ENCODE measurements at regions not wholly inside any gene's neighbourhood (a gene's known extent, or its start where the extent isn't known, plus 50 kb on each side); places are given as distances from the start of the nearest gene placed in this dataset.
"Not testable (repeated sequence)": the region's sequence is repeated elsewhere in the genome, so short reads cannot be mapped to it uniquely, and the experiment has no call there.

GRCh38 chr15:60283936-60284335 lies 113.8 kb downstream of the ANXA2 start:
- DNase-seq (ENCODE audit: low read depth): peak; percentile 18
- TF ChIP-seq, protein P1, sequence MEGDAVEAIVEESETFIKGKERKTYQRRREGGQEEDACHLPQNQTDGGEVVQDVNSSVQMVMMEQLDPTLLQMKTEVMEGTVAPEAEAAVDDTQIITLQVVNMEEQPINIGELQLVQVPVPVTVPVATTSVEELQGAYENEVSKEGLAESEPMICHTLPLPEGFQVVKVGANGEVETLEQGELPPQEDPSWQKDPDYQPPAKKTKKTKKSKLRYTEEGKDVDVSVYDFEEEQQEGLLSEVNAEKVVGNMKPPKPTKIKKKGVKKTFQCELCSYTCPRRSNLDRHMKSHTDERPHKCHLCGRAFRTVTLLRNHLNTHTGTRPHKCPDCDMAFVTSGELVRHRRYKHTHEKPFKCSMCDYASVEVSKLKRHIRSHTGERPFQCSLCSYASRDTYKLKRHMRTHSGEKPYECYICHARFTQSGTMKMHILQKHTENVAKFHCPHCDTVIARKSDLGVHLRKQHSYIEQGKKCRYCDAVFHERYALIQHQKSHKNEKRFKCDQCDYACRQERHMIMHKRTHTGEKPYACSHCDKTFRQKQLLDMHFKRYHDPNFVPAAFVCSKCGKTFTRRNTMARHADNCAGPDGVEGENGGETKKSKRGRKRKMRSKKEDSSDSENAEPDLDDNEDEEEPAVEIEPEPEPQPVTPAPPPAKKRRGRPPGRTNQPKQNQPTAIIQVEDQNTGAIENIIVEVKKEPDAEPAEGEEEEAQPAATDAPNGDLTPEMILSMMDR (IDR thresholded peaks at IDR 0.05; ENCODE audit: insufficient read depth, low read depth, low read length, missing control alignments): no peak
- H3K4me3 ChIP-seq (ENCODE audit: low read length): no peak overlapping the region

- not testable (repeated sequence) for DNase-seq (ENCODE audit: low read depth); H3K4me3 ChIP-seq (ENCODE audit: low read length)
Observed at GRCh38 chr15:60295901-60296300, 101.9 kb downstream of the ANXA2 start.

GRCh38 chr15:60297047-60297446 lies 100.7 kb downstream of the ANXA2 start:
- DNase-seq (ENCODE audit: low read depth): peak; percentile 84
- TF ChIP-seq, protein P1 (IDR thresholded peaks at IDR 0.05; ENCODE audit: insufficient read depth, low read depth, low read length, missing control alignments): no peak
- no peak overlapping the region for H3K4me3 ChIP-seq (ENCODE audit: low read length)
